IMR-90 (cell line): ENCODE measurements at regions not wholly inside any gene's neighbourhood (a gene's known extent, or its start where the extent isn't known, plus 50 kb on each side); places are given as distances from the start of the nearest gene placed in this dataset.

ENCODE experiments used
- ATAC-seq: fragments of 200-7000 bp; cut with Tn5 transposase; 2 replicates; pipeline ENCODE4 v1.9.1; 2020; ENCODE audit warnings: low read depth, mild to moderate bottlenecking, moderate library complexity
- BruUV-seq: library from RNA; stranded (reverse); fragments of 400-500 nt; replicated peaks from 2 replicates; lab custom pipeline; 2021; lab: Mats Ljungman, UMichigan
- CTCF ChIA-PET: fragments of 300-600 bp; formaldehyde crosslinking; extraction: SDS; loops from one replicate; lab custom pipeline; 2021; ENCODE audit warnings: antibody characterized with exemption; lab: Yijun Ruan, JAX
- POLR2A ChIA-PET: fragments of 300-600 bp; sonication (Branson Sonifier 250); formaldehyde crosslinking; loops from one replicate; lab custom pipeline; 2022; ENCODE audit warnings: antibody characterized with exemption; ENCODE audit not compliant: unreplicated experiment; lab: Charles Lee
- DNase-seq: peaks from one replicate; pipeline ENCODE4 v3.0.0; 2013
- H2AFZ ChIP-seq: replicated peaks from 2 replicates; pipeline ENCODE3; 2013; ENCODE audit warnings: low read length, mild to moderate bottlenecking; ENCODE audit not compliant: poor library complexity
- H2AK5ac ChIP-seq: 2 replicates; pipeline ENCODE4 v1.6.1; 2013; ENCODE audit warnings: low read depth, low read length, inconsistent platforms
- H2AK9ac ChIP-seq: replicated peaks from 2 replicates; pipeline ENCODE3; 2013; ENCODE audit warnings: mild to moderate bottlenecking, low read depth, low read length, moderate library complexity; ENCODE audit not compliant: poor library complexity
- H2BK120ac ChIP-seq: 2 replicates; pipeline ENCODE4 v1.6.1; 2013; ENCODE audit warnings: low read depth, low read length, inconsistent platforms
- H2BK15ac ChIP-seq: 3 replicates; pipeline ENCODE4 v1.6.1; 2013; ENCODE audit warnings: low read depth, low read length, inconsistent platforms
- H2BK20ac ChIP-seq: 2 replicates; pipeline ENCODE4 v1.6.1; 2013; ENCODE audit warnings: low read depth, mild to moderate bottlenecking, inconsistent platforms, low read length, moderate library complexity
- H2BK5ac ChIP-seq: 2 replicates; pipeline ENCODE4 v1.6.1; 2013; ENCODE audit warnings: mild to moderate bottlenecking, low read depth, low read length, inconsistent platforms; ENCODE audit not compliant: poor library complexity, severe bottlenecking
- H3K14ac ChIP-seq: replicated peaks from 2 replicates; pipeline ENCODE4 v1.6.1; 2013; ENCODE audit warnings: low read depth, low read length, inconsistent platforms
- H3K18ac ChIP-seq: 2 replicates; pipeline ENCODE4 v1.6.1; 2013; ENCODE audit warnings: low read depth, low read length, control low read depth
- H3K23ac ChIP-seq: 2 replicates; pipeline ENCODE4 v1.6.1; 2013; ENCODE audit warnings: low read depth, low read length, inconsistent platforms
- H3K27ac ChIP-seq: 2 replicates; pipeline ENCODE4 v1.5.1; 2013; ENCODE audit warnings: mild to moderate bottlenecking, control low read depth, low read length; ENCODE audit not compliant: insufficient read depth
- H3K27me3 ChIP-seq: 2 replicates; pipeline ENCODE4 v1.6.1; 2013; ENCODE audit warnings: low read length; ENCODE audit not compliant: control insufficient read depth, insufficient read depth
- H3K36me3 ChIP-seq: 2 replicates; pipeline ENCODE4 v1.6.1; 2013; ENCODE audit warnings: low read length, mixed read lengths; ENCODE audit not compliant: control insufficient read depth, insufficient read depth
- H3K4ac ChIP-seq: 2 replicates; pipeline ENCODE4 v1.6.1; 2013; ENCODE audit warnings: low read depth, low read length, inconsistent platforms
- H3K4me1 ChIP-seq: 2 replicates; pipeline ENCODE4 v1.6.1; 2013; ENCODE audit warnings: low read length, mixed read lengths; ENCODE audit not compliant: control insufficient read depth, insufficient read depth
- H3K4me2 ChIP-seq: 2 replicates; pipeline ENCODE4 v1.6.1; 2013; ENCODE audit warnings: low read depth, mild to moderate bottlenecking, control low read depth, low read length, moderate library complexity
- H3K4me3 ChIP-seq: 2 replicates; pipeline ENCODE4 v1.5.1; 2013; ENCODE audit warnings: low read depth, mild to moderate bottlenecking, control low read depth, low read length, moderate library complexity; ENCODE audit not compliant: insufficient read depth
- H3K56ac ChIP-seq: 2 replicates; pipeline ENCODE4 v1.6.1; 2013; ENCODE audit warnings: low read length, inconsistent platforms; ENCODE audit not compliant: insufficient read depth; ENCODE audit errors: extremely low read depth
- H3K79me1 ChIP-seq, 2 experiments: 2 replicates each; pipeline ENCODE4 v1.6.1; 2013; ENCODE audit warnings: low read length in 2 of 2, inconsistent platforms in 1 of 2, low read depth in 1 of 2
- H3K9ac ChIP-seq: 2 replicates; pipeline ENCODE4 v1.6.1; 2013; ENCODE audit warnings: low read depth, low read length, control low read depth
- H3K9me1 ChIP-seq: 2 replicates; pipeline ENCODE4 v1.6.1; 2013; ENCODE audit warnings: low read length, inconsistent platforms; ENCODE audit not compliant: insufficient read depth
- H3K9me3 ChIP-seq: 2 replicates; pipeline ENCODE4 v1.6.1; 2013; ENCODE audit warnings: low read length; ENCODE audit not compliant: control insufficient read depth, insufficient read depth
- H4K20me1 ChIP-seq: 2 replicates; pipeline ENCODE4 v1.6.1; 2013; ENCODE audit warnings: low read length, inconsistent platforms; ENCODE audit not compliant: insufficient read depth
- H4K5ac ChIP-seq: 2 replicates; pipeline ENCODE4 v1.6.1; 2013; ENCODE audit warnings: mild to moderate bottlenecking, low read depth, low read length, control low read depth
- H4K8ac ChIP-seq, 2 experiments: 2 replicates each; pipeline ENCODE4 v1.6.1; 2013; ENCODE audit warnings: low read depth in 2 of 2, low read length in 2 of 2, control low read depth in 1 of 2, inconsistent platforms in 1 of 2
- H4K91ac ChIP-seq: 2 replicates; pipeline ENCODE4 v1.6.1; 2013; ENCODE audit warnings: low read depth, low read length, inconsistent platforms; ENCODE audit not compliant: insufficient read depth
- BHLHE40 ChIP-seq: fragments of 150-350 bp; IDR thresholded peaks from 2 replicates; pipeline ENCODE4 v1.6.1; 2016; ENCODE audit warnings: mild to moderate bottlenecking, low read depth, low read length
- CEBPB ChIP-seq: IDR thresholded peaks from 2 replicates; pipeline ENCODE4 v1.6.1; 2012; ENCODE audit warnings: low read depth, low read length, improper control_type of control experiment
- CHD1 ChIP-seq: IDR thresholded peaks from 2 replicates; pipeline ENCODE4 v1.6.1; 2012; ENCODE audit warnings: low read depth, low read length, improper control_type of control experiment
- FOS ChIP-seq: fragments of 150-350 bp; IDR thresholded peaks from 2 replicates; pipeline ENCODE4 v1.6.1; 2016; ENCODE audit warnings: low read depth, low read length
- MAFK ChIP-seq: IDR thresholded peaks from 2 replicates; pipeline ENCODE4 v1.6.1; 2012; ENCODE audit warnings: low read depth, low read length, improper control_type of control experiment
- MAZ ChIP-seq: IDR thresholded peaks from 2 replicates; pipeline ENCODE4 v1.6.1; 2012; ENCODE audit warnings: low read depth, mild to moderate bottlenecking, low read length, improper control_type of control experiment, moderate library complexity, borderline replicate concordance
- MXI1 ChIP-seq: IDR thresholded peaks from 2 replicates; pipeline ENCODE4 v1.6.1; 2012; ENCODE audit warnings: low read depth, mild to moderate bottlenecking, low read length, moderate library complexity, borderline replicate concordance
- NFE2L2 ChIP-seq: fragments of 150-350 bp; IDR thresholded peaks from 2 replicates; pipeline ENCODE4 v1.6.1; 2016; ENCODE audit warnings: low read depth, mild to moderate bottlenecking, low read length
- POLR2A ChIP-seq: IDR thresholded peaks from 2 replicates; pipeline ENCODE4 v1.6.1; 2012; ENCODE audit warnings: mild to moderate bottlenecking, low read depth, low read length
- RAD21 ChIP-seq: IDR thresholded peaks from 2 replicates; pipeline ENCODE4 v1.6.1; 2012; ENCODE audit warnings: low read length, improper control_type of control experiment
- RCOR1 ChIP-seq: IDR thresholded peaks from 2 replicates; pipeline ENCODE4 v1.6.1; 2012; ENCODE audit warnings: mild to moderate bottlenecking, low read length, improper control_type of control experiment; ENCODE audit not compliant: insufficient replicate concordance
- RFX5 ChIP-seq: IDR thresholded peaks from 2 replicates; pipeline ENCODE4 v1.8.0; 2012; ENCODE audit warnings: low read depth, mild to moderate bottlenecking, low read length, moderate library complexity
- WGBS, 2 experiments: methylation state at CpG; one replicate each; pipeline versions ENCODE4 v1.1.5 to v1.1.7; 2013; ENCODE audit warnings: missing lambda C conversion rate in 2 of 2; ENCODE audit not compliant: insufficient read length in 1 of 2; ENCODE audit errors: extremely low coverage in 2 of 2; 5-methylcytosine and 5-hydroxymethylcytosine counted together
- dilution Hi-C: fragments of 300-500 bp; cut with HindIII; formaldehyde crosslinking; loops from one replicate; pipeline ENCODE4 v1.14.3; 2018; ENCODE audit warnings: low sequenced_read_pairs; ENCODE audit not compliant: unreplicated experiment
- in situ Hi-C: fragments of 300-500 bp; cut with MboI; formaldehyde crosslinking; loops from 3 replicates; pipeline ENCODE4 v1.14.3; 2019; ENCODE audit warnings: low sequenced_read_pairs, inconsistent platforms, mixed read lengths
- intact Hi-C: fragments of 100-400 bp; cut with micrococcal nuclease; formaldehyde crosslinking; loops from 2 replicates; pipeline ENCODE4 v1.10.0; 2022
- TF ChIP-seq, protein P1 (sequence below): fragments of 150-350 bp; IDR thresholded peaks from 2 replicates; pipeline ENCODE4 v1.6.1; 2016; ENCODE audit warnings: low read depth, mild to moderate bottlenecking, low read length, moderate library complexity, borderline replicate concordance
- TF ChIP-seq, protein P2 (sequence below): fragments of 150-350 bp; IDR thresholded peaks from 2 replicates; pipeline ENCODE4 v1.6.1; 2017; ENCODE audit warnings: mild to moderate bottlenecking, antibody characterized with exemption, low read length, low read depth
- TF ChIP-seq, protein P3 (sequence below): conservative IDR thresholded peaks from 2 replicates; pipeline ENCODE4 v1.5.1; 2012; ENCODE audit warnings: mild to moderate bottlenecking, low read depth, low read length, improper control_type of control experiment

DNA sequence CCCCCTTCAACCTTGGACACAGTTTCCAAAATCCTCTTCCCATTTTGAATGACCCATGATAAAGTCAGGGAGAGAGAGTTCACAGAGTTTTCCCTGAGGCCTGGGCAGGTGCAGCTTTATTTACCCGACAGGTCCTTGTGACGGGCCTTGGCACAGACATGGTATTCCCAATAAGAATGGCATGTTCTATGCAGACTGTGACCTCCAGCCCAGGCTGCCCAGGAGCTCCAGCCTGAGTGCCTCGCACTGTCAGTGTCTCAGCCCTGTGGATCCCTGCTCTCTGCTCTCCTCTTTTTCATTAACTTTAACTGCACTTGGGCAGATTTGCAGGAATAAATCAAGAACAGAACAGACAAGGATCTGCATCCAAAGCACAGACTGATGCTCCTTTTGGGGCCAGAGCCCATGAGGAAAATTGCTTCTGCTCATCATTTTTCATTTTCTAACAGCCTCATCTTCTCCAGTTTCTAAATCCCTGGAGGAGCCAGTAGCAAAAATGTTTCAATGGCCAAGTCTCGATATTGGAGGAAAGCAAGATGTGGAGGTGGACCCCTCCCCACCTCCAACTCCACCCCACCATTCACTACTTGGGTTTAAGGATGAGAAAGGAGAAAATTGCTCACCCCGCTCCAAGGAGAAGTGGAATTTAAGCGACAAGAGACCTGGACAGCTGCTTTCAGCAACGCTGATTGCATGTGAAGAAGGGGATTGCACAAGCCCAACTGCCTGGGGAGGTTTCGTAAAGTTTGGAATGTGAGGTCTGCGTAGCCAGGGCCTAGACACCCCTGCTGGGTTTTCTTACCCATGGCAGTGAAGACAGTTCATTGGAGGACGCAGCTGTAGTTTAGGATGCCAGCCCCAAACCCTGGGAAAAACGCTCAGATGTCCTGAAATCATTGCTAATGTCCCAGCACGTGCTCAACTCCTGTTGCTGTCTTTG, 225.9 kb downstream of the WDR11 start:
- Histone ChIP-seq H4K8ac (no peak overlapping the region), H3K9me3 (peaks cover 41% of the 10 kb centered on the region), H3K23ac (no peak overlapping the region), H3K79me1 (no peaks in the 10 kb centered on the region), H3K4me3 (no peak overlapping the region), H2BK15ac (no peak overlapping the region), H2BK20ac (no peak overlapping the region), H3K56ac (no peak overlapping the region), H4K5ac (no peak overlapping the region), H2BK120ac (no peak overlapping the region), H3K36me3 (no peaks in the 10 kb centered on the region), H2BK5ac (no peak overlapping the region), H3K4ac (no peak overlapping the region), H2AFZ (no peak overlapping the region), H3K9me1 (no peaks in the 10 kb centered on the region), H3K14ac (no peak overlapping the region), H3K9ac (no peak overlapping the region), H3K4me2 (no peak overlapping the region), H2AK9ac (no peak overlapping the region), H4K20me1 (no peaks in the 10 kb centered on the region), H2AK5ac (no peak overlapping the region), H3K27ac (no peak overlapping the region), H3K4me1 (no peaks in the 10 kb centered on the region), H4K91ac (no peak overlapping the region), H3K27me3 (no peaks in the 10 kb centered on the region), H3K18ac (no peak overlapping the region)
- POLR2A ChIA-PET: no interaction called here
- DNase-seq (no peak), ATAC-seq (no peak)
- BruUV-seq: no TSS peak
- intact Hi-C loops: no loop called here
- in situ Hi-C loops: no loop called here
- dilution Hi-C loops: no loop called here
- CTCF ChIA-PET: no interaction called here
- WGBS, 2 experiments: 38% methylated on average over 3 of the region's 12 CpGs; no CpG with 5 or more reads in 1 of the 2 experiments
- TF ChIP-seq, protein P1, sequence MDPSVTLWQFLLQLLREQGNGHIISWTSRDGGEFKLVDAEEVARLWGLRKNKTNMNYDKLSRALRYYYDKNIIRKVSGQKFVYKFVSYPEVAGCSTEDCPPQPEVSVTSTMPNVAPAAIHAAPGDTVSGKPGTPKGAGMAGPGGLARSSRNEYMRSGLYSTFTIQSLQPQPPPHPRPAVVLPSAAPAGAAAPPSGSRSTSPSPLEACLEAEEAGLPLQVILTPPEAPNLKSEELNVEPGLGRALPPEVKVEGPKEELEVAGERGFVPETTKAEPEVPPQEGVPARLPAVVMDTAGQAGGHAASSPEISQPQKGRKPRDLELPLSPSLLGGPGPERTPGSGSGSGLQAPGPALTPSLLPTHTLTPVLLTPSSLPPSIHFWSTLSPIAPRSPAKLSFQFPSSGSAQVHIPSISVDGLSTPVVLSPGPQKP: no peak
- TF ChIP-seq CEBPB (no peak), MAZ (no peak), NFE2L2 (no peak), MXI1 (no peak), BHLHE40 (no peak), CHD1 (no peak), POLR2A (no peak), MAFK (no peak), FOS (no peak), RAD21 (no peak), RFX5 (no peak), RCOR1 (no peak)
- TF ChIP-seq, protein P2, sequence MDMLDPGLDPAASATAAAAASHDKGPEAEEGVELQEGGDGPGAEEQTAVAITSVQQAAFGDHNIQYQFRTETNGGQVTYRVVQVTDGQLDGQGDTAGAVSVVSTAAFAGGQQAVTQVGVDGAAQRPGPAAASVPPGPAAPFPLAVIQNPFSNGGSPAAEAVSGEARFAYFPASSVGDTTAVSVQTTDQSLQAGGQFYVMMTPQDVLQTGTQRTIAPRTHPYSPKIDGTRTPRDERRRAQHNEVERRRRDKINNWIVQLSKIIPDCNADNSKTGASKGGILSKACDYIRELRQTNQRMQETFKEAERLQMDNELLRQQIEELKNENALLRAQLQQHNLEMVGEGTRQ: no peak
- TF ChIP-seq, protein P3, sequence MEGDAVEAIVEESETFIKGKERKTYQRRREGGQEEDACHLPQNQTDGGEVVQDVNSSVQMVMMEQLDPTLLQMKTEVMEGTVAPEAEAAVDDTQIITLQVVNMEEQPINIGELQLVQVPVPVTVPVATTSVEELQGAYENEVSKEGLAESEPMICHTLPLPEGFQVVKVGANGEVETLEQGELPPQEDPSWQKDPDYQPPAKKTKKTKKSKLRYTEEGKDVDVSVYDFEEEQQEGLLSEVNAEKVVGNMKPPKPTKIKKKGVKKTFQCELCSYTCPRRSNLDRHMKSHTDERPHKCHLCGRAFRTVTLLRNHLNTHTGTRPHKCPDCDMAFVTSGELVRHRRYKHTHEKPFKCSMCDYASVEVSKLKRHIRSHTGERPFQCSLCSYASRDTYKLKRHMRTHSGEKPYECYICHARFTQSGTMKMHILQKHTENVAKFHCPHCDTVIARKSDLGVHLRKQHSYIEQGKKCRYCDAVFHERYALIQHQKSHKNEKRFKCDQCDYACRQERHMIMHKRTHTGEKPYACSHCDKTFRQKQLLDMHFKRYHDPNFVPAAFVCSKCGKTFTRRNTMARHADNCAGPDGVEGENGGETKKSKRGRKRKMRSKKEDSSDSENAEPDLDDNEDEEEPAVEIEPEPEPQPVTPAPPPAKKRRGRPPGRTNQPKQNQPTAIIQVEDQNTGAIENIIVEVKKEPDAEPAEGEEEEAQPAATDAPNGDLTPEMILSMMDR: no peak
